NCI-H2196 treated with DMSO at 0.1 percent for 48 hours (cell line): ENCODE measurements at regions not wholly inside any gene's neighbourhood (a gene's known extent, or its start where the extent isn't known, plus 50 kb on each side); places are given as distances from the start of the nearest gene placed in this dataset.
"Not testable (repeated sequence)": the region's sequence is repeated elsewhere in the genome, so short reads cannot be mapped to it uniquely, and the experiment has no call there.

Experiments used
- DNase-seq: peaks from one replicate; lab custom pipeline; 2025; ENCODE audit not compliant: unreplicated experiment; lab: John Stamatoyannopoulos, UW

DNA sequence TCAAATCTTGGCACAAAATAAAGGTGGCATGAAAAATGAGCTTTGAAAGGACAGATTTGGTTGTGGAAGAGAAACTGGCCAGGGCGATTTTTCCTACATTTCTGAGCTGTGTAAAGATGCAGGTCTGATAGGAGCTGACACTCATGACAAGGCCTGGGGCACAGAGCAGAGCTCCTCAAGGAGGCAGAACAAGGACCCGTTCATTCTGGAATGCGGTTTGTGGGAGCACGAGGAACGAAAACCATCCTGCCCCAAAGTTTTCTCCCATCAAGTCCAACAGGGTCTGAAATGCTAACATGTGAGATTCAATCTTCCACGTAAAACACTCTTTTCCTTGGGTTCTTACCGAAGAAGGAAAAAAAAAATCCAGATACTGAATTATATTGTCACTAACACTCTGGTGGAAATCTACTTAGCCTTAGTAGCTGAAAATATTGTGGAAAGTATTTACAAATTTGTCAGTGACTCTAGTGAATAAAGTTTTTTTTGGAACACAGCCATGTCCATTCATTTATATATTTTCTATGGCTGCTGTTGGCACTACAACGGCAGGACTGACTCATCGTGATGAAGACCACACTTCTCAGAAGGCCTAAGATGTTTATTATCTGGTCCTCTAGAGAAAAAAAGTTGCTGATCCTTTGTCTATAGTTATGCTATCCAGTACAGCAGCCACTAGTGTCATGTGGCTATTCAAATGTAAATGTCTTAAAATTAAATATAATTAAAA lies 215.7 kb downstream of the BAMBI start:
- DNase-seq = no peak

DNA sequence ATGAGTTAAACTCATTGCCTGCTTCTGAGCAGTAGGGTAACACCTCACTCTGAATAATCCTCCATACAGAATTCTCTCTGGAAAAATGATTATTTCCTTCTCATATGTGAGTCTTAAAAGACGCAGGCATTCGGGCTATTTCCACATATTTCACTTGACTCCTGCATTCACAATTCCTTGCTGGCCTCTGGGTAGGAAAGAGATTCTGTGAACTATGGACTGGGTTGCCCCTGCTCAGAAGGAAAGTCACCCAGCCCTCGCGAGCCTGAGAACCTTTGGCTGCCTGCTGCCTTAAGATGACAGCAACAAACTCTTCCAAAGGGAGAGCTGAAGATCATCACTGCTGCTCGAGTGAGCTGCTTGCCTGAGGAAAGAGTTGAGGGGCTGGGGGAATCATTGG lies 216.8 kb downstream of the BAMBI start:
- DNase-seq = no peak

DNA sequence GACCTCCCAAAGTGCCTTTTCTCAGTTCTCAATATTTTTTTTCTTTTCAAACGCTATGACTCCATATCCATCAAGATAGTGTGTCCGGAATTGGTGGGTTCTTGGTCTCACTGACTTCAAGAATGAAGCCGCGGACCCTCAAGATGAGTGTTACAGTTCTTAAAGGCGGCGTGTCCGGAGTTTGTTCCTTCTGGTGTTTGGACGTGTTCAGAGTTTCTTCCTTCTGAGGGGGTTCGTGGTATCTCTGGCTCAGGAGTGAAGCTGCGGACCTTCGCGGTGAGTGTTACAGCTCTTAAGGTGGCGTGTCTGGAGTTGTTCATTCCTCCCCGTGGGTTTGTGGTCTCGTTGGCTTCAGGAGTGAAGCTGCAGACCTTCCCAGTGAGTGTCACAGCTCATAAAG lies 218.3 kb downstream of the BAMBI start:
- not testable (repeated sequence) for DNase-seq

DNA sequence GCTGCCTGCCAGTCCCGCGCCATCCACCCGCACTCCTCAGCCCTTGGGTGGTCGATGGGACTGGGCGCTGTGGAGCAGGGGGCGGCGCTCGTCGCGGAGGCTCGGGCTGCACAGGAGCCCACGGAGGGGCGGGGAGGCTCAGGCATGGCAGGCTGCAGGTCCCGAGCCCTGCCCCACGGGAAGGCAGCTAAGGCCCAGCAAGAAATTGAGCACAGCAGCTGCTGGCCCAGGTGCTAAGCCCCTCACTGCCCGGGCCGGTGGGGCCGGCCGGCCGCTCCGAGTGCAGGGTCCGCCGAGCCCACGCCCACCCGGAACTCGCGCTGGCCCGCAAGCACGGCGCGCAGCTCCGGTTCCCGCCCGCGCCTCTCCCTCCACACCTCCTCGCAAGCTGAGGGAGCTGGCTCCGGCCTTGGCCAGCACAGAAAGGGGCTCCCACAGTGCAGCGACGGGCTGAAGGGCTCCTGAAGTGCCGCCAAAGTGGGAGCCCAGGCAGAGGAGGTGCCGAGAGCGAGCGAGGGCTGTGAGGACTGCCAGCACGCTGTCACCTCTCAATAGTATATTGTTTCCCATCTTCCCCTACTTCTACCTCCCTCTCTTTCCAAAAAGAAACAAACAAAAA lies 219.6 kb downstream of the BAMBI start:
- DNase-seq = not testable (repeated sequence)

GRCh38 chr10:28897617-28898464 lies 220.5 kb downstream of the BAMBI start:
- DNase-seq = no peak

DNA sequence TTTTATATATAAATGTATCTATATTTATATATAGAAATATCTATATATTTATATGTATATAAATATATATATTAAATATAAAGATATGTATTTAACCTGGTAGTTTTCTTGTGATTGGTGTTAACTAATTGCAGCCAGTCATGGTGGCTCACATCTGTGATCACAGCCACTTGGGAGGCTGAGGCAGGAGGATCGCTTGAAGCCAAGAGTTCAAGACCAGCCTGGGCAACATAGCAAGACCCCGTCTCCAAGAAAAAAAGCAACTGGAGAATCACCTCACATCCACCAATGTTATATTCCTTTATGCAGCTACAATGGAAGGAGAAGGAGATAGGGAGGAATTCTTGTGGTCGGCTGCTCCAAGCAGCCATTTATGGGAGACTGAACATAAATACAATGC lies 224.9 kb downstream of the BAMBI start:
- no peak for DNase-seq

DNA sequence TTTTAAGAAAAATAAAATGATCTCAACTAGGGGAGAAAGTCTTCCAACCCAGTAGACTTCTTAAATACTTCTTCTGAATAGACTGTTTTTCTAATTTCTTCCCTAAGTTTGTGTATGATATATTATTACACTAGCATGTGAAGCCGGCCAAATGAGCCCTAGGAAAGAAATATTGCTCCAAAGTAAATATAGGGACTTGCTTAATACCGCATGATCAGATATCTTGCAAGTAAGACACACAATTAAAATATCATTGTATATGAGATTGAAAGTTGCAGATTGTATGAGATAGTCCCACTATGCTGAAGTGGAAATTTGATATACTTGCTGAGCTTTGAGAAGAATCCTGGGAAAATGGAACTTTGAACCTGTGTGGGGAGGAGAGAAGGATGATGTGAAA lies 225.7 kb downstream of the BAMBI start:
- DNase-seq = no peak

- DNase-seq = no peak
These were observed 226.4 kb downstream of the BAMBI start for GRCh38 chr10:28903736-28904135.

DNA sequence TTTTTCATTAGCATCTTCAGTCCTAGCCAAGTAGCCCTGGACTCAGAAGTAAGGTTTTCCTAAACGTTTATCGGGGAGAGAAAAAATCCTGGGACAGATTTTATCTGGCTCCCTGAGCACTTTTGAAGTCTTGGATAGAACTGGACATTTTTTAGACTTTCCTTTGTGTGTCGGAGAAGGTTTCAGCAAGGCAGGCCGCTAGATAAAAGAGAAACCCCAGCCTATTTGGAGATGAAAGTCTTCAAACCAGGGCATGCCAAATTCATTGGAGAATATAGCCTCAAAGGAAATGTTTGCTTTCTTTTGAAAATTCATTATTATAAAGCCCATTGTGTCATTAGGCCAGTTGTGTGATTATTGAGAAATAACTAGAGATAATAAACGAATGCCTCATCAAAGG lies 228.1 kb downstream of the BAMBI start:
- DNase-seq = no peak

GRCh38 chr10:28906011-28906411 lies 228.7 kb downstream of the BAMBI start:
- no peak for DNase-seq

GRCh38 chr10:28906415-28906814 lies 229.1 kb downstream of the BAMBI start:
- DNase-seq = no peak

- no peak for DNase-seq
These were observed 229.6 kb downstream of the BAMBI start for GRCh38 chr10:28906934-28907333.

- no peak for DNase-seq
These were observed 232.6 kb downstream of the BAMBI start for GRCh38 chr10:28909875-28910274.

GRCh38 chr10:28910956-28911355 lies 233.6 kb downstream of the BAMBI start:
- DNase-seq = no peak

DNA sequence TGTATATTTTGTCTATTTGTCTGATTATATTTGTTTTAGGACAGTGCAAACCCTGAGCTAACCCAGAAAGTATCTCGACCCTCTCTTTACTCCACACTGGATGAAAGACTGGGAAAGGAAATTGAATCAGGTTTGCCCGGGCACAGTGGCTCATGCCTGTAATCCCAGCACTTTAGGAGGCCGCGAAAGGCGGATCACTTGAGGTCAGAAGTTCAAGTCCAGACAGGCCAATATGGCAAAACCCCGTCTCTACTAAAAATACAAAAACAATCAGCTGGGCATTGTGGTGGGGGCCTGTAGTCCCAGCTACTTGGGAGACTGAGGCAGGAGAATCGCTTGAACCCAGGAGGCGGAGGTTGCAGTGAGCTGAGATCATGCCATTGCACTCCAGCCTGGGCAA lies 234.2 kb downstream of the BAMBI start:
- DNase-seq = not testable (repeated sequence)

DNA sequence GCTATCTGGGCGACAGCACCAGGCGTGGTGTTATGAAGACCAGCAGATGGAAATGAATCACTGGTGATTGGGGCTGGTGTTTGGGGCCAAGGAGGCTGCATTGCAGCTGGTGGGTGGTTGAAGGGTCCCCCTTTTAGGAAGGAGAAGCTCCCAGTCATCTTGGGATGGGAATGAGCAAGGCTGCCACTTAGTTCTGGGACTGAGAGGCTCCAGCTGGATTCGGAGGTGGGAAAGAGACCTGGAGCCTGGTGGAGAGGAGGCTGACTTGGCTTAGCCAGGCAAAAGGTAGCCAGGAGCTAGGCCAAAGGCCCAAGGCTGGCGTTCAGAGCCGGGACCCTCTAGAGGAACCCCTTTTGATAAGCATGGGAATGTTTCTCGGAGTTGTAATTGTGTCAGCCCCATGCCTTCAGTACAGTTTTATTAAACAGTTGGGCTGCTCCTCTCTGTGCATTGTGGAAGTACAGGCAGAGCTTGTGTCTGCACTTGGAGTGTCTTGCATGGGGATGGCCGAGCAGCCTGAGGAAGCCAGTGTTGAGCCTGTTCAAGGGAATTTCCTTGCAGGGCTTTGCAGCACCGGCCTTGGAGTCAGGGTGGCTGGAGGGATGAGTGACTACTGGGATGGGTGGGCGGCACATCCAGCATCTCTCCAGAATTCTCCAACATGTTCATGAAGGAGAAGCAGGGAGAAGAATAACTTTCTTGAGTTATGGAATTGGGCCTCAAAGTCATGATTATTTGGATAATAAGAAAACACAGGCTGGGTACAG lies 234.9 kb downstream of the BAMBI start:
- DNase-seq = no peak

DNA sequence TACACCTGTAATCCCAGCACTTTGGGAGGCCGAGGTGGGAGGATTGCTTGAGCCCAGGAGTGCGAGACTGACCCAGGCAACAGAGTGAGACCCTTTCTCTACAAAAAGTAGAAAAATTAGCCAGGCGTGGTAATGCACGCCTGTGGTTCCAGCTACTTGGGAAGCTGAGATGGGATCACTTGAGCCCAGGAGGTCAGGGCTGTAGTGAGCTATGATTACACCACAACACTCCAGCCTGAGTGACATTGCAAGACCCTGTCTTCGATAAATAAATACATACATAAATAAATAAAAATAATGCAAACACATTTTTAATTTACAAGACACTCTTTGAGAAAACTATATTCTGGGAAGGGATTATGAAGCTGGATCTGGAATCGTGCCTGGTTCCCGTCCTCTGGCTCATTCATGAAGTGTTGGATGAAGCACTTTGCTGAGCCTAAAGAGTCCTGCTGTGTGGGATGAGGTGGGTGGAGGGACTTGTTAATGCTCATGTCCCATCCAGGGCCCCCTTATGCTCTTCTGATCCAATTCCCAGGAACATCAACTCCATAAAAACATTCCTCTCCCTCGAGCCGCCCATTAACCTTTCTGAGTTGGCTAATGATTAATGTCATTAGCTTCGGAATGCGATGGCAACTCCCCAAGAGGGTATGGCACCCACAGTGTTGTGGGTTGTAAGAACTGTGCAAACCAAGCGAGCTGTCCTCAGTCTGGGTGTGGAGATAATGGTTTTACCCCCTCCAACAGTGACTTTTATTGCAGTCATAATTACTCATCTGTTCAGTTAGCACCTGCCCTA lies 236.3 kb downstream of the BAMBI start:
- DNase-seq = no peak

DNA sequence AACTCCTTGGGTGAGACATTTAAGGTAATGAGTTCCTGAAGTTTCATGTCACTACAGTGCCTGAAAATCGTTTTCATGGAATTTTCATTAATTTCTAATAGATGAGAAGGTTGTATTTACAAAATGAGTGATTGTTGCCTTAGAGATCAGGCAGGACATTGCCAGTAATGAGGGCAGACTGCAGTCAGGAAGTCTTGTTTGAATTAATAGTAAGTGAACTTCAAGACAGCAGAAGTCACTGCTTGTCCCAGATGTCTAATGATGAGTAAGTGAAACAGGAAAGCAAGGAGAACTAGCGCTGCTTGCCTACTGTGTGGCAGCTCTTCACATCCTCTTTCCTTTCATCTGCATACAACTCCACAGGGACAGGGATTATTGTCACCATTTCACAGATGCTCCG lies 237.4 kb downstream of the BAMBI start:
- DNase-seq = no peak

DNA sequence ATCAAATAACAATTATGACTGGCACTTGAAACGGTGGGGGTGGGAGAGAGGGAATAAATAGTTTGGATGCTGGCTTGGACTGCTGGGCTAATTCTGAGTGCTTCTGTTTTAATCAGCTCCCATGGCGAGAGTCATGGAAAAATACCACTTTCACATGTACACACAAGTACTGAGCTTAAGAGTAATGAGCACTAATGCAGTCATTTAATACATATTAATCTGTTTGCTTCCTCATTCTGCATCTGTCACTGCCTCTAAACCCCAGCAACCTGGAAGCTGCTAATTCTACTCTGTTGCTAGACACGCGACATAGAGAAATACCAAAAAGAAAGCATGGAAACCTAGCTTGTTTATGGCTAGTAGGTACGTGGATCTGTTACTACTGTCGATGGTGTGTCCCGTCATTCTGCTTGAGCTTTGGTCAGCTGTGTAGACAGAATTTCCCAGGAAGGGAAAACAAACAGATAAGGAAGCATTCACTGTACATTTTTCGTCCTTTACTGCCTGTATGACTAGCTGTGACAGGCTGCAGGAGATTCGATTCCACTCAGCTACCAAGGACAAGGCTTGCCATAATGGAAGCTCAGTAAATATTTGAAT lies 238.8 kb downstream of the BAMBI start:
- DNase-seq = no peak

GRCh38 chr10:28920091-28920490 lies 242.8 kb downstream of the BAMBI start:
- no peak for DNase-seq
